HEK293 (cell line): ENCODE measurements at regions not wholly inside any gene's neighbourhood (a gene's known extent, or its start where the extent isn't known, plus 50 kb on each side); places are given as distances from the start of the nearest gene placed in this dataset.

Experiments
- SALL2 ChIP-seq: fragments of 450-650 bp; formaldehyde crosslinking; IDR thresholded peaks from 2 replicates; pipeline ENCODE4 v1.5.0; 2017; ENCODE audit warnings: missing biosample characterization, mild to moderate bottlenecking, missing genetic modification characterization, borderline replicate concordance
- TCF7L2 ChIP-seq: IDR thresholded peaks from 2 replicates; pipeline ENCODE4 v1.6.1; 2011; ENCODE audit warnings: low read depth, mild to moderate bottlenecking, inconsistent platforms, low read length, moderate library complexity, borderline replicate concordance
- TF ChIP-seq, protein P1 (sequence below): fragments of 450-650 bp; formaldehyde crosslinking; IDR thresholded peaks from 2 replicates; pipeline ENCODE4 v1.5.1; 2016; ENCODE audit warnings: missing biosample characterization, missing genetic modification characterization, borderline replicate concordance
- TF ChIP-seq, protein P2 (sequence below): fragments of 450-650 bp; formaldehyde crosslinking; IDR thresholded peaks from 2 replicates; pipeline ENCODE4 v1.5.1; 2016; ENCODE audit warnings: missing biosample characterization, missing genetic modification characterization, borderline replicate concordance

GRCh38 chr18:2168022-2168421 is 403.3 kb downstream of the METTL4 start:
- TF ChIP-seq TCF7L2: no peak
- TF ChIP-seq, protein P1, sequence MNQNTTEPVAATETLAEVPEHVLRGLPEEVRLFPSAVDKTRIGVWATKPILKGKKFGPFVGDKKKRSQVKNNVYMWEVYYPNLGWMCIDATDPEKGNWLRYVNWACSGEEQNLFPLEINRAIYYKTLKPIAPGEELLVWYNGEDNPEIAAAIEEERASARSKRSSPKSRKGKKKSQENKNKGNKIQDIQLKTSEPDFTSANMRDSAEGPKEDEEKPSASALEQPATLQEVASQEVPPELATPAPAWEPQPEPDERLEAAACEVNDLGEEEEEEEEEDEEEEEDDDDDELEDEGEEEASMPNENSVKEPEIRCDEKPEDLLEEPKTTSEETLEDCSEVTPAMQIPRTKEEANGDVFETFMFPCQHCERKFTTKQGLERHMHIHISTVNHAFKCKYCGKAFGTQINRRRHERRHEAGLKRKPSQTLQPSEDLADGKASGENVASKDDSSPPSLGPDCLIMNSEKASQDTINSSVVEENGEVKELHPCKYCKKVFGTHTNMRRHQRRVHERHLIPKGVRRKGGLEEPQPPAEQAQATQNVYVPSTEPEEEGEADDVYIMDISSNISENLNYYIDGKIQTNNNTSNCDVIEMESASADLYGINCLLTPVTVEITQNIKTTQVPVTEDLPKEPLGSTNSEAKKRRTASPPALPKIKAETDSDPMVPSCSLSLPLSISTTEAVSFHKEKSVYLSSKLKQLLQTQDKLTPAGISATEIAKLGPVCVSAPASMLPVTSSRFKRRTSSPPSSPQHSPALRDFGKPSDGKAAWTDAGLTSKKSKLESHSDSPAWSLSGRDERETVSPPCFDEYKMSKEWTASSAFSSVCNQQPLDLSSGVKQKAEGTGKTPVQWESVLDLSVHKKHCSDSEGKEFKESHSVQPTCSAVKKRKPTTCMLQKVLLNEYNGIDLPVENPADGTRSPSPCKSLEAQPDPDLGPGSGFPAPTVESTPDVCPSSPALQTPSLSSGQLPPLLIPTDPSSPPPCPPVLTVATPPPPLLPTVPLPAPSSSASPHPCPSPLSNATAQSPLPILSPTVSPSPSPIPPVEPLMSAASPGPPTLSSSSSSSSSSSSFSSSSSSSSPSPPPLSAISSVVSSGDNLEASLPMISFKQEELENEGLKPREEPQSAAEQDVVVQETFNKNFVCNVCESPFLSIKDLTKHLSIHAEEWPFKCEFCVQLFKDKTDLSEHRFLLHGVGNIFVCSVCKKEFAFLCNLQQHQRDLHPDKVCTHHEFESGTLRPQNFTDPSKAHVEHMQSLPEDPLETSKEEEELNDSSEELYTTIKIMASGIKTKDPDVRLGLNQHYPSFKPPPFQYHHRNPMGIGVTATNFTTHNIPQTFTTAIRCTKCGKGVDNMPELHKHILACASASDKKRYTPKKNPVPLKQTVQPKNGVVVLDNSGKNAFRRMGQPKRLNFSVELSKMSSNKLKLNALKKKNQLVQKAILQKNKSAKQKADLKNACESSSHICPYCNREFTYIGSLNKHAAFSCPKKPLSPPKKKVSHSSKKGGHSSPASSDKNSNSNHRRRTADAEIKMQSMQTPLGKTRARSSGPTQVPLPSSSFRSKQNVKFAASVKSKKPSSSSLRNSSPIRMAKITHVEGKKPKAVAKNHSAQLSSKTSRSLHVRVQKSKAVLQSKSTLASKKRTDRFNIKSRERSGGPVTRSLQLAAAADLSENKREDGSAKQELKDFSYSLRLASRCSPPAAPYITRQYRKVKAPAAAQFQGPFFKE: no peak
- no peak for TF ChIP-seq SALL2
- TF ChIP-seq, protein P2, sequence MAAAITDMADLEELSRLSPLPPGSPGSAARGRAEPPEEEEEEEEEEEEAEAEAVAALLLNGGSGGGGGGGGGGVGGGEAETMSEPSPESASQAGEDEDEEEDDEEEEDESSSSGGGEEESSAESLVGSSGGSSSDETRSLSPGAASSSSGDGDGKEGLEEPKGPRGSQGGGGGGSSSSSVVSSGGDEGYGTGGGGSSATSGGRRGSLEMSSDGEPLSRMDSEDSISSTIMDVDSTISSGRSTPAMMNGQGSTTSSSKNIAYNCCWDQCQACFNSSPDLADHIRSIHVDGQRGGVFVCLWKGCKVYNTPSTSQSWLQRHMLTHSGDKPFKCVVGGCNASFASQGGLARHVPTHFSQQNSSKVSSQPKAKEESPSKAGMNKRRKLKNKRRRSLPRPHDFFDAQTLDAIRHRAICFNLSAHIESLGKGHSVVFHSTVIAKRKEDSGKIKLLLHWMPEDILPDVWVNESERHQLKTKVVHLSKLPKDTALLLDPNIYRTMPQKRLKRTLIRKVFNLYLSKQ: no peak
